GM12873 (cell line): ENCODE measurements at regions not wholly inside any gene's neighbourhood (a gene's known extent, or its start where the extent isn't known, plus 50 kb on each side); places are given as distances from the start of the nearest gene placed in this dataset.

Experiments used
- CTCF ChIP-seq: IDR thresholded peaks from 2 replicates; pipeline ENCODE4 v1.5.1; 2012; ENCODE audit warnings: low read depth, mild to moderate bottlenecking, moderate library complexity, low read length, control low read depth; ENCODE audit not compliant: insufficient read depth; ENCODE audit errors: missing control alignments

GRCh38 chr10:56505555-56505954 is 144.5 kb upstream of the ZWINT start:
- TF ChIP-seq CTCF: no peak

GRCh38 chr10:56496186-56496486 is 135.1 kb upstream of the ZWINT start:
- TF ChIP-seq CTCF: no peak

- no peak for TF ChIP-seq CTCF
Measured at GRCh38 chr10:56487746-56488145, 126.7 kb upstream of the ZWINT start.

GRCh38 chr10:56481521-56482091 is 120.5 kb upstream of the ZWINT start:
- no peak for TF ChIP-seq CTCF

- TF ChIP-seq CTCF: no peak
Measured at GRCh38 chr10:56472978-56473377, 111.9 kb upstream of the ZWINT start.

- no peak for TF ChIP-seq CTCF
Measured at GRCh38 chr10:56470701-56471100, 109.6 kb upstream of the ZWINT start.

GRCh38 chr10:56469482-56469881 is 108.4 kb upstream of the ZWINT start:
- no peak for TF ChIP-seq CTCF
